ENCODE measurements at regions not wholly inside any gene's neighbourhood (a gene's known extent, or its start where the extent isn't known, plus 50 kb on each side); places are given as distances from the start of the nearest gene placed in this dataset.

DNA sequence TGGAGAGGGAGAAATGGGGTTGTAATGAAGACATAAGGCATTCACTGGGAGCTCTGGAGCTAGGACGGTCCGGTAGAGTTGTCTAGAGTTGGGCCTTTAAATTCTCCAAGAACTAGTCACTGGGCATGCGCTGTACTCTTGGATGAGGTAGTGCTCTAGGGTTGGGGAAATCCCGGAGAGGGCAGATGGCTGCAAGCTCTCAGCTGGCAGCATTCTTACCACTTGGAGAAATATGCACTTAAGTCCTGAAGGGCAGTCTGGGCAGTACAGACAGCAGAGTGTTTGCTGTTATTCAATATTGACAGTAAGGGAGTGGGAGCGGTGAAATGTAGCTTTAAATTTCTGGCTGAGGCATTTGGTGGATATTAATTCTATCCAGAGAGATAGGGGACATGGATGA, 214.6 kb downstream of the RDH14 start:
- TF ChIP-seq REST (tag by site-specific recombination; IDR thresholded peaks at IDR 0.05) (no peak), ZFP37 (tag by site-specific recombination; IDR thresholded peaks at IDR 0.05) (no peak), ZNF280D (tag by site-specific recombination; IDR thresholded peaks at IDR 0.05) (no peak), ZNF791 (tag by site-specific recombination; IDR thresholded peaks at IDR 0.05) (no peak), KLF17 (tag by site-specific recombination; IDR thresholded peaks at IDR 0.05) (no peak), ZNF302 (tag by site-specific recombination; IDR thresholded peaks at IDR 0.05; ENCODE audit: low read depth) (no peak), INSM2 (tag by site-specific recombination; IDR thresholded peaks at IDR 0.05) (no peak), ZNF768 (tag by site-specific recombination; IDR thresholded peaks at IDR 0.05) (no peak), ZNF423 (tag by site-specific recombination; IDR thresholded peaks at IDR 0.05) (no peak), ZFHX2 (tag by site-specific recombination; conservative IDR thresholded peaks at IDR 0.05) (no peak)
- TF ChIP-seq, protein P1, sequence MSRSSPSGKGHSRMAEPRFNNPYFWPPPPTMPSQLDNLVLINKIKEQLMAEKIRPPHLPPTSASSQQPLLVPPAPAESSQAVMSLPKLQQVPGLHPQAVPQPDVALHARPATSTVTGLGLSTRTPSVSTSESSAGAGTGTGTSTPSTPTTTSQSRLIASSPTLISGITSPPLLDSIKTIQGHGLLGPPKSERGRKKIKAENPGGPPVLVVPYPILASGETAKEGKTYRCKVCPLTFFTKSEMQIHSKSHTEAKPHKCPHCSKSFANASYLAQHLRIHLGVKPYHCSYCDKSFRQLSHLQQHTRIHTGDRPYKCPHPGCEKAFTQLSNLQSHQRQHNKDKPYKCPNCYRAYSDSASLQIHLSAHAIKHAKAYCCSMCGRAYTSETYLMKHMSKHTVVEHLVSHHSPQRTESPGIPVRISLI (tag by site-specific recombination; IDR thresholded peaks at IDR 0.05) = no peak
- TF ChIP-seq, protein P2, sequence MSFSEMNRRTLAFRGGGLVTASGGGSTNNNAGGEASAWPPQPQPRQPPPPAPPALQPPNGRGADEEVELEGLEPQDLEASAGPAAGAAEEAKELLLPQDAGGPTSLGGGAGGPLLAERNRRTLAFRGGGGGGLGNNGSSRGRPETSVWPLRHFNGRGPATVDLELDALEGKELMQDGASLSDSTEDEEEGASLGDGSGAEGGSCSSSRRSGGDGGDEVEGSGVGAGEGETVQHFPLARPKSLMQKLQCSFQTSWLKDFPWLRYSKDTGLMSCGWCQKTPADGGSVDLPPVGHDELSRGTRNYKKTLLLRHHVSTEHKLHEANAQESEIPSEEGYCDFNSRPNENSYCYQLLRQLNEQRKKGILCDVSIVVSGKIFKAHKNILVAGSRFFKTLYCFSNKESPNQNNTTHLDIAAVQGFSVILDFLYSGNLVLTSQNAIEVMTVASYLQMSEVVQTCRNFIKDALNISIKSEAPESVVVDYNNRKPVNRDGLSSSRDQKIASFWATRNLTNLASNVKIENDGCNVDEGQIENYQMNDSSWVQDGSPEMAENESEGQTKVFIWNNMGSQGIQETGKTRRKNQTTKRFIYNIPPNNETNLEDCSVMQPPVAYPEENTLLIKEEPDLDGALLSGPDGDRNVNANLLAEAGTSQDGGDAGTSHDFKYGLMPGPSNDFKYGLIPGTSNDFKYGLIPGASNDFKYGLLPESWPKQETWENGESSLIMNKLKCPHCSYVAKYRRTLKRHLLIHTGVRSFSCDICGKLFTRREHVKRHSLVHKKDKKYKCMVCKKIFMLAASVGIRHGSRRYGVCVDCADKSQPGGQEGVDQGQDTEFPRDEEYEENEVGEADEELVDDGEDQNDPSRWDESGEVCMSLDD (tag by site-specific recombination; IDR thresholded peaks at IDR 0.05) = no peak
- TF ChIP-seq, protein P3, sequence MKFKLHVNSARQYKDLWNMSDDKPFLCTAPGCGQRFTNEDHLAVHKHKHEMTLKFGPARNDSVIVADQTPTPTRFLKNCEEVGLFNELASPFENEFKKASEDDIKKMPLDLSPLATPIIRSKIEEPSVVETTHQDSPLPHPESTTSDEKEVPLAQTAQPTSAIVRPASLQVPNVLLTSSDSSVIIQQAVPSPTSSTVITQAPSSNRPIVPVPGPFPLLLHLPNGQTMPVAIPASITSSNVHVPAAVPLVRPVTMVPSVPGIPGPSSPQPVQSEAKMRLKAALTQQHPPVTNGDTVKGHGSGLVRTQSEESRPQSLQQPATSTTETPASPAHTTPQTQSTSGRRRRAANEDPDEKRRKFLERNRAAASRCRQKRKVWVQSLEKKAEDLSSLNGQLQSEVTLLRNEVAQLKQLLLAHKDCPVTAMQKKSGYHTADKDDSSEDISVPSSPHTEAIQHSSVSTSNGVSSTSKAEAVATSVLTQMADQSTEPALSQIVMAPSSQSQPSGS (tag by site-specific recombination; IDR thresholded peaks at IDR 0.05; ENCODE audit: low read depth) = no peak
- no peaks in the 10 kb centered on the region for H3K9me3 ChIP-seq (ENCODE audit: control insufficient read depth, insufficient read depth, low read depth, low read length)
- H3K27ac ChIP-seq (ENCODE audit: extremely low read depth, low read depth, low read length) = no peak overlapping the region
- no peaks in the 10 kb centered on the region for H3K36me3 ChIP-seq (ENCODE audit: control insufficient read depth in 2 of 2, insufficient read depth in 1 of 2, low read length in 2 of 2)
- no peaks in the 10 kb centered on the region for H3K4me1 ChIP-seq (ENCODE audit: control insufficient read depth, insufficient read depth, low read length)
- H3K4me3 ChIP-seq (ENCODE audit: low read depth, low read length) = no peak overlapping the region
- ChIA-PET POLR2A (no interaction called here), CTCF (interaction anchor here (0.6 kb wide), 1 partner anchor 65 kb away, joined by 3 read pairs; no protein-coding TSS in a partner anchor)

Measured in HEK293 (cell line).